ENCODE measurements at regions not wholly inside any gene's neighbourhood (a gene's known extent, or its start where the extent isn't known, plus 50 kb on each side); places are given as distances from the start of the nearest gene placed in this dataset.

GRCh38 chr20:16804793-16805187 lies 56.6 kb downstream of the OTOR start:
- DNase-seq (ENCODE audit: low read depth, low spot score) (no peak), ATAC-seq (no peak), FAIRE-seq (no peak)
- Histone ChIP-seq H3K79me2 (ENCODE audit: control insufficient read depth, insufficient read depth, low read length) (no peaks in the 10 kb centered on the region), H3K9me3 (replicated peaks; ENCODE audit: control insufficient read depth, insufficient read depth, low read length) (no peaks in the 10 kb centered on the region), H3K27me3 (replicated peaks in 1 of 2; ENCODE audit: control insufficient read depth in 2 of 2, insufficient read depth in 2 of 2, low read length in 1 of 2) (no peaks in the 10 kb centered on the region; a peak in 2 of 4 replicates), H2AFZ (ENCODE audit: control insufficient read depth, low read depth, low read length) (no peak overlapping the region), H3K9ac (ENCODE audit: control insufficient read depth, insufficient read depth, low read length) (no peak overlapping the region), H3K4me1 (ENCODE audit: control insufficient read depth, insufficient read depth, low read length) (no peaks in the 10 kb centered on the region), H3K27ac (ENCODE audit: control insufficient read depth, insufficient read depth) (no peak overlapping the region), H3K4me3 (no peak overlapping the region), H4K20me1 (ENCODE audit: control insufficient read depth, insufficient read depth) (no peaks in the 10 kb centered on the region), H3K36me3 (ENCODE audit: control insufficient read depth in 2 of 2, insufficient read depth in 2 of 2, low read length in 1 of 2) (no peaks in the 10 kb centered on the region), H3K4me2 (ENCODE audit: control insufficient read depth, insufficient read depth) (no peak overlapping the region)
- CTCF ChIA-PET, result interaction anchor here (0.6 to 5.9 kb wide), 6 partner anchors 10 to 631 kb away, joined by 4 to 97 read pairs (median 32); no protein-coding TSS in a partner anchor
- POLR2A ChIA-PET, result no interaction called here
- in situ Hi-C loops (cut with MboI), result loop anchor here (5.0 kb wide), 1 partner anchor 623 kb away; no protein-coding TSS in a partner anchor
- TF ChIP-seq MTA3 (IDR thresholded peaks at IDR 0.05; ENCODE audit: borderline replicate concordance, low read length) (no peak), ZBED1 (IDR thresholded peaks at IDR 0.05; ENCODE audit: borderline replicate concordance) (no peak), JUND (IDR thresholded peaks at IDR 0.05; ENCODE audit: low read depth, low read length) (no peak), ATF3 (IDR thresholded peaks at IDR 0.05; ENCODE audit: borderline replicate concordance, extremely low read depth, low read depth, low read length) (no peak), EGR1 (IDR thresholded peaks at IDR 0.05; ENCODE audit: borderline replicate concordance in 1 of 2, low read depth in 2 of 2, low read length in 2 of 2) (no peak), SPI1 (IDR thresholded peaks at IDR 0.05; ENCODE audit: borderline replicate concordance, insufficient read depth, low read depth, low read length) (no peak), LARP7 (IDR thresholded peaks at IDR 0.05) (no peak), ELK1 (IDR thresholded peaks at IDR 0.05; ENCODE audit: low read depth, low read length) (no peak), TCF7 (IDR thresholded peaks at IDR 0.05; ENCODE audit: borderline replicate concordance) (no peak), PAX8 (IDR thresholded peaks at IDR 0.05) (no peak), SMARCA5 (IDR thresholded peaks at IDR 0.05) (no peak), EZH2 (IDR thresholded peaks at IDR 0.05; ENCODE audit: borderline replicate concordance, control insufficient read depth, low read depth, low read length) (no peak), EED (IDR thresholded peaks at IDR 0.05; ENCODE audit: low read depth) (no peak), MAX (IDR thresholded peaks at IDR 0.05; ENCODE audit: low read depth, low read length) (no peak), ZNF217 (IDR thresholded peaks at IDR 0.05) (no peak), NR2C2 (IDR thresholded peaks at IDR 0.05; ENCODE audit: borderline replicate concordance, control insufficient read depth, insufficient read length, low read depth) (no peak), MTA2 (IDR thresholded peaks at IDR 0.05; ENCODE audit: low read depth) (no peak), SP1 (IDR thresholded peaks at IDR 0.05; ENCODE audit: low read depth, low read length) (no peak)
- BruUV-seq (replicated peaks), result no TSS peak
- WGBS (ENCODE audit: insufficient coverage, insufficient replicate concordance, low lambda C conversion rate, missing lambda C conversion rate), result 36% methylated on average over 6 of the region's 6 CpGs
- intact Hi-C loops (cut with micrococcal nuclease; ENCODE audit: unreplicated experiment), result loop anchor here (1.0 kb wide), 1 partner anchor 627 kb away; no protein-coding TSS in a partner anchor
- SMC1A ChIA-PET (ENCODE audit: uncharacterized antibody, unreplicated experiment), result interaction anchor here (1.3 to 3.8 kb wide), 3 partner anchors 17 to 627 kb away, joined by 5 to 20 read pairs (median 18); no protein-coding TSS in a partner anchor
- RAD21 ChIA-PET (ENCODE audit: unreplicated experiment), result interaction anchor here (1.4 kb wide), 1 partner anchor 628 kb away, joined by 6 read pairs; no protein-coding TSS in a partner anchor
